GM19351 (cell line): ENCODE measurements at regions not wholly inside any gene's neighbourhood (a gene's known extent, or its start where the extent isn't known, plus 50 kb on each side); places are given as distances from the start of the nearest gene placed in this dataset.
"Not testable (repeated sequence)": the region's sequence is repeated elsewhere in the genome, so short reads cannot be mapped to it uniquely, and the experiment has no call there.

ENCODE experiments used
- ATAC-seq: cut with Tn5 transposase; IDR thresholded peaks from one replicate; pipeline ENCODE4 v1.9.1; 2021; ENCODE audit warnings: mild to moderate bottlenecking, moderate library complexity; ENCODE audit not compliant: unreplicated experiment

- no peak for ATAC-seq
Observed at GRCh38 chr1:222416001-222416791, 131.7 kb downstream of the HHIPL2 start.

- no peak for ATAC-seq
Observed at GRCh38 chr1:222415441-222415840, 132.5 kb downstream of the HHIPL2 start.

GRCh38 chr1:222413991-222414549, 133.8 kb downstream of the HHIPL2 start:
- no peak for ATAC-seq

GRCh38 chr1:222413436-222413835, 134.5 kb downstream of the HHIPL2 start:
- ATAC-seq = no peak

GRCh38 chr1:222404710-222405109, 143.2 kb downstream of the HHIPL2 start:
- peak; percentile 100 for ATAC-seq

- no peak for ATAC-seq
Observed at GRCh38 chr1:222399197-222399596, 148.7 kb downstream of the HHIPL2 start.

- peak; percentile 57 for ATAC-seq
Observed at GRCh38 chr1:222394224-222394623, 153.7 kb downstream of the HHIPL2 start.

- ATAC-seq = no peak
Observed at GRCh38 chr1:222392556-222392955, 155.3 kb downstream of the HHIPL2 start.

GRCh38 chr1:222390181-222390580, 157.7 kb downstream of the HHIPL2 start:
- no peak for ATAC-seq

GRCh38 chr1:222387007-222387814, 160.7 kb downstream of the HHIPL2 start:
- no peak for ATAC-seq

- no peak for ATAC-seq
Observed at GRCh38 chr1:222385955-222386354, 161.9 kb downstream of the HHIPL2 start.

GRCh38 chr1:222385262-222385661, 162.6 kb downstream of the HHIPL2 start:
- ATAC-seq = no peak

GRCh38 chr1:222384531-222384930, 163.4 kb downstream of the HHIPL2 start:
- no peak for ATAC-seq

- ATAC-seq = no peak
Observed at GRCh38 chr1:222382171-222382570, 165.7 kb downstream of the HHIPL2 start.

- no peak for ATAC-seq
Observed at GRCh38 chr1:222377428-222378088, 170.3 kb downstream of the HHIPL2 start.

GRCh38 chr1:222376791-222377190, 171.1 kb downstream of the HHIPL2 start:
- ATAC-seq = not testable (repeated sequence)

GRCh38 chr1:222375701-222376100, 172.2 kb downstream of the HHIPL2 start:
- no peak for ATAC-seq

- ATAC-seq = no peak
Observed at GRCh38 chr1:222373831-222374602, 173.9 kb downstream of the HHIPL2 start.

- peak; percentile 81 for ATAC-seq
Observed at GRCh38 chr1:222373216-222373615, 174.7 kb downstream of the HHIPL2 start.

GRCh38 chr1:222372221-222372620, 175.7 kb downstream of the HHIPL2 start:
- ATAC-seq = no peak
